Neural progenitor cell (in vitro differentiated cells): ENCODE measurements at regions not wholly inside any gene's neighbourhood (a gene's known extent, or its start where the extent isn't known, plus 50 kb on each side); places are given as distances from the start of the nearest gene placed in this dataset.

ENCODE experiments used
- DNase-seq: peaks from one replicate; pipeline ENCODE4 v3.0.0-alpha.2; 2016; ENCODE audit warnings: low spot score
- H2AFZ ChIP-seq: fragments of 200-600 bp; sonication (generic); replicated peaks from 2 replicates; pipeline ENCODE4 v1.6.1; 2016; ENCODE audit warnings: antibody characterized with exemption
- H3F3A ChIP-seq: fragments of 200-600 bp; sonication (generic); 2 replicates; pipeline ENCODE4 v1.6.1; 2016; ENCODE audit warnings: antibody characterized with exemption, low read depth
- H3K27ac ChIP-seq: fragments of 200-600 bp; sonication (generic); 2 replicates; pipeline ENCODE4 v1.5.1; 2016; ENCODE audit warnings: mild to moderate bottlenecking
- H3K27me3 ChIP-seq: fragments of 200-600 bp; sonication (generic); 2 replicates; pipeline ENCODE4 v1.6.1; 2016; ENCODE audit warnings: mild to moderate bottlenecking, moderate library complexity
- H3K36me3 ChIP-seq: fragments of 200-600 bp; sonication (generic); 2 replicates; pipeline ENCODE4 v1.5.1; 2016
- H3K4me1 ChIP-seq: fragments of 200-600 bp; sonication (generic); 2 replicates; pipeline ENCODE4 v1.6.1; 2016; ENCODE audit warnings: mixed run types
- H3K4me2 ChIP-seq: fragments of 200-600 bp; sonication (generic); 2 replicates; pipeline ENCODE4 v1.6.1; 2016
- H3K4me3 ChIP-seq: fragments of 200-600 bp; sonication (generic); 2 replicates; pipeline ENCODE4 v1.5.1; 2016
- H3K79me2 ChIP-seq: fragments of 200-600 bp; sonication (generic); 2 replicates; pipeline ENCODE4 v1.6.1; 2016; ENCODE audit warnings: low read depth
- H3K9ac ChIP-seq: fragments of 200-600 bp; sonication (generic); 2 replicates; pipeline ENCODE4 v1.6.1; 2016
- H3K9me3 ChIP-seq: fragments of 200-600 bp; sonication (generic); 2 replicates; pipeline ENCODE4 v1.5.1; 2016; ENCODE audit warnings: low read depth
- H4K20me1 ChIP-seq: fragments of 200-600 bp; sonication (generic); 2 replicates; pipeline ENCODE4 v1.6.1; 2016; ENCODE audit warnings: low read depth
- H3K27ac Mint-ChIP-seq: 3 replicates; pipeline ENCODE4 v1.8.0; 2021; ENCODE audit warnings: mixed read lengths
- H3K27me3 Mint-ChIP-seq: 2 replicates; pipeline ENCODE4 v1.8.0; 2022; ENCODE audit warnings: low read depth, mild to moderate bottlenecking, inconsistent platforms, moderate library complexity, mixed read lengths; ENCODE audit not compliant: insufficient read depth
- H3K36me3 Mint-ChIP-seq: 3 replicates; pipeline ENCODE4 v1.8.0; 2021; ENCODE audit warnings: mixed read lengths
- H3K4me1 Mint-ChIP-seq: 3 replicates; pipeline ENCODE4 v1.8.0; 2021; ENCODE audit warnings: mixed read lengths
- H3K4me3 Mint-ChIP-seq: 3 replicates; pipeline ENCODE4 v1.8.0; 2021; ENCODE audit warnings: mild to moderate bottlenecking, moderate library complexity, mixed read lengths
- H3K9me3 Mint-ChIP-seq: 3 replicates; pipeline ENCODE4 v1.8.0; 2020; ENCODE audit warnings: mixed read lengths
- EZH2 ChIP-seq: fragments of 200-600 bp; sonication (generic); IDR thresholded peaks from 2 replicates; pipeline ENCODE4 v1.6.1; 2017; ENCODE audit warnings: antibody characterized with exemption, mild to moderate bottlenecking, moderate library complexity
- EZH2phosphoT487 ChIP-seq: fragments of 200-600 bp; sonication (generic); IDR thresholded peaks from 2 replicates; pipeline ENCODE4 v1.6.1; 2017; ENCODE audit warnings: antibody characterized with exemption
- TF ChIP-seq, protein P1 (sequence below): fragments of 200-600 bp; sonication (generic); IDR thresholded peaks from 2 replicates; pipeline ENCODE4 v1.5.1; 2017; ENCODE audit warnings: antibody characterized with exemption, mild to moderate bottlenecking

GRCh38 chr7:68792351-68792750 is 805.9 kb upstream of the AUTS2 start:
- Histone ChIP-seq H3K9ac (no peak overlapping the region), H3K79me2 (no peaks in the 10 kb centered on the region), H4K20me1 (peaks cover 1% of the 10 kb centered on the region), H2AFZ (no peak overlapping the region), H3K4me2 (no peak overlapping the region), H3K4me3 (no peak overlapping the region), H3K4me1 (peaks cover 5% of the 10 kb centered on the region), H3K27ac (no peak overlapping the region), H3F3A (peaks cover 8% of the 10 kb centered on the region), H3K36me3 (no peaks in the 10 kb centered on the region), H3K9me3 (no peaks in the 10 kb centered on the region), H3K27me3 (no peaks in the 10 kb centered on the region)
- H3K4me1 Mint-ChIP-seq = peaks cover 8% of the 10 kb centered on the region
- peaks cover 9% of the 10 kb centered on the region for H3K9me3 Mint-ChIP-seq
- H3K27ac Mint-ChIP-seq = no peak overlapping the region
- TF ChIP-seq, protein P1, sequence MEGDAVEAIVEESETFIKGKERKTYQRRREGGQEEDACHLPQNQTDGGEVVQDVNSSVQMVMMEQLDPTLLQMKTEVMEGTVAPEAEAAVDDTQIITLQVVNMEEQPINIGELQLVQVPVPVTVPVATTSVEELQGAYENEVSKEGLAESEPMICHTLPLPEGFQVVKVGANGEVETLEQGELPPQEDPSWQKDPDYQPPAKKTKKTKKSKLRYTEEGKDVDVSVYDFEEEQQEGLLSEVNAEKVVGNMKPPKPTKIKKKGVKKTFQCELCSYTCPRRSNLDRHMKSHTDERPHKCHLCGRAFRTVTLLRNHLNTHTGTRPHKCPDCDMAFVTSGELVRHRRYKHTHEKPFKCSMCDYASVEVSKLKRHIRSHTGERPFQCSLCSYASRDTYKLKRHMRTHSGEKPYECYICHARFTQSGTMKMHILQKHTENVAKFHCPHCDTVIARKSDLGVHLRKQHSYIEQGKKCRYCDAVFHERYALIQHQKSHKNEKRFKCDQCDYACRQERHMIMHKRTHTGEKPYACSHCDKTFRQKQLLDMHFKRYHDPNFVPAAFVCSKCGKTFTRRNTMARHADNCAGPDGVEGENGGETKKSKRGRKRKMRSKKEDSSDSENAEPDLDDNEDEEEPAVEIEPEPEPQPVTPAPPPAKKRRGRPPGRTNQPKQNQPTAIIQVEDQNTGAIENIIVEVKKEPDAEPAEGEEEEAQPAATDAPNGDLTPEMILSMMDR = no peak
- TF ChIP-seq EZH2 (no peak), EZH2phosphoT487 (no peak)
- DNase-seq = no peak
- no peak overlapping the region for H3K4me3 Mint-ChIP-seq
- H3K27me3 Mint-ChIP-seq = peaks cover 9% of the 10 kb centered on the region
- H3K36me3 Mint-ChIP-seq = no peaks in the 10 kb centered on the region

DNA sequence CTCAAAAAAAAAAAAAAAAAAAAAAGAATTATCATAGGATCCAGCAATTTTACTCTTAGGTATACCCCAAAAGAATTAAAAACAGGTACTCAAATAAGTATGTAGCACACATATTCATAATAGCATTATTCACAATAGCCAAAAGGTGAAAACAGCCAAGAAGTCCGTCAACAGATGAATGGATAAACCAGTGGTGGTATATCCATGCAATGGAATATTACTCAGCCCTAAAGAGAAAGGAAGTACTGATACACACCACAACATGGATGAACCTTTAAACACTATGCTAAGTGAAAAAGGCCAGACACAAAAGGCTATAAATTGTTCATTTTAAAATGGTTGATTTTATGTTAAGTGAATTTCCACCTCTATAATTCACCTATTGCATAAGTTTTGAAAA is 804.8 kb upstream of the AUTS2 start:
- Histone ChIP-seq H3F3A (no peaks in the 10 kb centered on the region), H4K20me1 (no peaks in the 10 kb centered on the region), H3K27me3 (no peaks in the 10 kb centered on the region), H2AFZ (no peak overlapping the region), H3K4me2 (no peak overlapping the region), H3K4me3 (no peak overlapping the region), H3K27ac (no peak overlapping the region), H3K36me3 (no peaks in the 10 kb centered on the region), H3K4me1 (no peaks in the 10 kb centered on the region), H3K79me2 (no peaks in the 10 kb centered on the region), H3K9me3 (no peaks in the 10 kb centered on the region), H3K9ac (no peak overlapping the region)
- H3K27ac Mint-ChIP-seq = no peak overlapping the region
- no peak overlapping the region for H3K4me3 Mint-ChIP-seq
- H3K36me3 Mint-ChIP-seq = no peaks in the 10 kb centered on the region
- H3K4me1 Mint-ChIP-seq = peaks cover 2% of the 10 kb centered on the region
- no peak for DNase-seq
- TF ChIP-seq EZH2 = no peak
- no peak for TF ChIP-seq EZH2phosphoT487
- TF ChIP-seq, protein P1 = no peak
- H3K27me3 Mint-ChIP-seq = peaks cover 8% of the 10 kb centered on the region
- H3K9me3 Mint-ChIP-seq = peaks cover 9% of the 10 kb centered on the region

GRCh38 chr7:68800316-68800715 is 798.0 kb upstream of the AUTS2 start:
- no peak overlapping the region for H3K27ac ChIP-seq
- no peaks in the 10 kb centered on the region for H3K79me2 ChIP-seq
- Mint-ChIP-seq H3K27me3 (peaks cover 2% of the 10 kb centered on the region), H3K36me3 (no peaks in the 10 kb centered on the region), H3K27ac (no peak overlapping the region), H3K4me3 (no peak overlapping the region), H3K9me3 (peaks cover 2% of the 10 kb centered on the region), H3K4me1 (no peaks in the 10 kb centered on the region)
- no peak overlapping the region for H3K4me3 ChIP-seq
- no peaks in the 10 kb centered on the region for H4K20me1 ChIP-seq
- no peaks in the 10 kb centered on the region for H3K9me3 ChIP-seq
- no peak for DNase-seq
- no peak for TF ChIP-seq EZH2phosphoT487
- no peak for TF ChIP-seq EZH2
- TF ChIP-seq, protein P1 = no peak
- H3K4me1 ChIP-seq = no peaks in the 10 kb centered on the region
- no peaks in the 10 kb centered on the region for H3K36me3 ChIP-seq
- H3K9ac ChIP-seq = no peak overlapping the region
- no peak overlapping the region for H2AFZ ChIP-seq
- H3K4me2 ChIP-seq = no peak overlapping the region
- no peaks in the 10 kb centered on the region for H3K27me3 ChIP-seq
- H3F3A ChIP-seq = no peaks in the 10 kb centered on the region

GRCh38 chr7:68805159-68805558 is 793.1 kb upstream of the AUTS2 start:
- H3K4me3 Mint-ChIP-seq = no peak overlapping the region
- DNase-seq = no peak
- Histone ChIP-seq H3K79me2 (no peaks in the 10 kb centered on the region), H4K20me1 (no peaks in the 10 kb centered on the region), H3K9ac (no peak overlapping the region), H3K9me3 (no peaks in the 10 kb centered on the region), H3K27ac (no peak overlapping the region), H2AFZ (no peak overlapping the region), H3K4me2 (no peak overlapping the region), H3K4me3 (no peak overlapping the region), H3K36me3 (no peaks in the 10 kb centered on the region), H3K4me1 (no peaks in the 10 kb centered on the region), H3F3A (no peaks in the 10 kb centered on the region), H3K27me3 (no peaks in the 10 kb centered on the region)
- H3K4me1 Mint-ChIP-seq = no peaks in the 10 kb centered on the region
- H3K27me3 Mint-ChIP-seq = peaks cover 3% of the 10 kb centered on the region
- H3K27ac Mint-ChIP-seq = no peak overlapping the region
- TF ChIP-seq EZH2 = no peak
- TF ChIP-seq, protein P1 = no peak
- peaks cover 2% of the 10 kb centered on the region for H3K9me3 Mint-ChIP-seq
- H3K36me3 Mint-ChIP-seq = no peaks in the 10 kb centered on the region
